Prostate gland (tissue), 2 donors: ENCODE measurements at regions not wholly inside any gene's neighbourhood (a gene's known extent, or its start where the extent isn't known, plus 50 kb on each side); places are given as distances from the start of the nearest gene placed in this dataset.

Source experiments
- POLR2A ChIP-seq: fragments of 450-650 bp; IDR thresholded peaks from one replicate; pipeline ENCODE4 v1.6.1; 2016; ENCODE audit warnings: antibody characterized with exemption, mild to moderate bottlenecking
- TF ChIP-seq, protein P1 (sequence below), 4 experiments: fragments of 200-600 bp in 2 of 4; fragments of 450-650 bp in 2 of 4; sonication (generic) in 2 of 4; IDR thresholded peaks; 1 replicate in 3 of 4; 2 replicates in 1 of 4; pipeline ENCODE4 v1.5.1; 2016 to 2019; ENCODE audit warnings: antibody characterized with exemption in 4 of 4, mild to moderate bottlenecking in 2 of 4, moderate library complexity in 2 of 4

DNA sequence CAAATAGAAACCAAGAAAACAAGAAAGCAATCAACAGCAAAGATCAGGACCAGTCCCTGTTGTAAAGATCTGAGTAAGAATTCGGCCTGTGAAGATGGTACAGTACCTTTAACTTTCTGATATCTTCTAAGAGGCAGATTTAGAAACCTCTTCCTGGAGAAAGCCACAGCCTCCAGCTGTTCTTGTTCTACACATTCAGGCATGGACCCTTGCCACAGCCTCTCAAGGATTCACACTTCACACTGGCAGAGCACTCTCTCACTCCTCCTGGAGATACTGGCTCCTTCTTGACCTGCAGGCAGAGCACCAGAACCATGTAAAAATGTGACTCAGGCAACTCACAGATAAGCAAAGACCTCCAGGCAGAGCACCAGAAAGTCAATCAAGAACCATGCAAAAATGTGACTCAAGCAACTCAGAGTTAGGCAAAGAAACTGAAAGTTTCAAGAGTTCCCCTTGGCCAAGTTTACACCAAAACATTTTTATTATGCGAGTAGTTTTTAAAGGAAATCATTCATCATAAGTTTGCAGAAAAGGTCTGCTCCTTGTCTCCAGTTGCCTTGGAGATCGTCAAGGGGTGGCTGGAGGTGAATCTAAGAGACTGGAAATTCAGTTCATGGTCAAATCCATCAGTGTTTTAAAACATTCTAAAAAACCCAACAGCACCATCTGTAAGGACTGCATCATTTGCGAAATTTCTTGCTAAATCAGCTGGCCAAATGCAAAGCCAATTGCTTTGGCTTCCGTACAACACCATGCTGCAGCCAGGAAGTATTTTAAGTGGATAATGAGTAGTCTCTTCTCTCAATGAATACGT is 119.3 kb upstream of the MDM1 start:
- TF ChIP-seq, protein P1, sequence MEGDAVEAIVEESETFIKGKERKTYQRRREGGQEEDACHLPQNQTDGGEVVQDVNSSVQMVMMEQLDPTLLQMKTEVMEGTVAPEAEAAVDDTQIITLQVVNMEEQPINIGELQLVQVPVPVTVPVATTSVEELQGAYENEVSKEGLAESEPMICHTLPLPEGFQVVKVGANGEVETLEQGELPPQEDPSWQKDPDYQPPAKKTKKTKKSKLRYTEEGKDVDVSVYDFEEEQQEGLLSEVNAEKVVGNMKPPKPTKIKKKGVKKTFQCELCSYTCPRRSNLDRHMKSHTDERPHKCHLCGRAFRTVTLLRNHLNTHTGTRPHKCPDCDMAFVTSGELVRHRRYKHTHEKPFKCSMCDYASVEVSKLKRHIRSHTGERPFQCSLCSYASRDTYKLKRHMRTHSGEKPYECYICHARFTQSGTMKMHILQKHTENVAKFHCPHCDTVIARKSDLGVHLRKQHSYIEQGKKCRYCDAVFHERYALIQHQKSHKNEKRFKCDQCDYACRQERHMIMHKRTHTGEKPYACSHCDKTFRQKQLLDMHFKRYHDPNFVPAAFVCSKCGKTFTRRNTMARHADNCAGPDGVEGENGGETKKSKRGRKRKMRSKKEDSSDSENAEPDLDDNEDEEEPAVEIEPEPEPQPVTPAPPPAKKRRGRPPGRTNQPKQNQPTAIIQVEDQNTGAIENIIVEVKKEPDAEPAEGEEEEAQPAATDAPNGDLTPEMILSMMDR (IDR thresholded peaks at IDR 0.05), result no peak
- no peak for TF ChIP-seq POLR2A
